GM19238 (cell line): ENCODE measurements at regions not wholly inside any gene's neighbourhood (a gene's known extent, or its start where the extent isn't known, plus 50 kb on each side); places are given as distances from the start of the nearest gene placed in this dataset.
"Not testable (repeated sequence)": the region's sequence is repeated elsewhere in the genome, so short reads cannot be mapped to it uniquely, and the experiment has no call there.

ENCODE experiments used
- DNase-seq: peaks from one replicate; pipeline ENCODE4 v3.0.0; 2011; ENCODE audit warnings: low spot score; ENCODE audit not compliant: insufficient read length

GRCh38 chr13:71217827-71218226, 649.2 kb downstream of the DACH1 start:
- no peak for DNase-seq

- DNase-seq: no peak
These were observed 652.2 kb downstream of the DACH1 start for GRCh38 chr13:71214821-71215220.

GRCh38 chr13:71214357-71214756, 652.6 kb downstream of the DACH1 start:
- no peak for DNase-seq

GRCh38 chr13:71213252-71213821, 653.7 kb downstream of the DACH1 start:
- no peak for DNase-seq

GRCh38 chr13:71210861-71211260, 656.1 kb downstream of the DACH1 start:
- no peak for DNase-seq

GRCh38 chr13:71209217-71209616, 657.8 kb downstream of the DACH1 start:
- no peak for DNase-seq

- DNase-seq: not testable (repeated sequence)
These were observed 682.4 kb downstream of the DACH1 start for GRCh38 chr13:71184583-71184982.

GRCh38 chr13:71183352-71183751, 683.7 kb downstream of the DACH1 start:
- not testable (repeated sequence) for DNase-seq

GRCh38 chr13:71171740-71172139, 695.3 kb downstream of the DACH1 start:
- DNase-seq: no peak

GRCh38 chr13:71169180-71169579, 697.8 kb downstream of the DACH1 start:
- DNase-seq: no peak

GRCh38 chr13:71156550-71156949, 710.5 kb downstream of the DACH1 start:
- DNase-seq: no peak

- no peak for DNase-seq
These were observed 717.3 kb downstream of the DACH1 start for GRCh38 chr13:71149498-71150363.

GRCh38 chr13:71149046-71149445, 718.0 kb downstream of the DACH1 start:
- no peak for DNase-seq

- DNase-seq: no peak
These were observed 718.6 kb downstream of the DACH1 start for GRCh38 chr13:71148396-71148795.

- DNase-seq: no peak
These were observed 722.1 kb downstream of the DACH1 start for GRCh38 chr13:71144883-71145282.

GRCh38 chr13:71137101-71137500, 729.9 kb downstream of the DACH1 start:
- DNase-seq: no peak

- DNase-seq: no peak
These were observed 742.8 kb downstream of the DACH1 start for GRCh38 chr13:71124230-71124629.

- no peak for DNase-seq
These were observed 748.1 kb downstream of the DACH1 start for GRCh38 chr13:71118779-71119364.

GRCh38 chr13:71117920-71118319, 749.1 kb downstream of the DACH1 start:
- DNase-seq: no peak

GRCh38 chr13:71115301-71115700, 751.7 kb downstream of the DACH1 start:
- DNase-seq: no peak

GRCh38 chr13:71096421-71096820, 770.6 kb downstream of the DACH1 start:
- DNase-seq: no peak

GRCh38 chr13:71090990-71091389, 776.0 kb downstream of the DACH1 start:
- DNase-seq: no peak

GRCh38 chr13:71089056-71089455, 777.9 kb downstream of the DACH1 start:
- DNase-seq: no peak
